Activated CD8-positive, alpha-beta memory T cell treated with anti-CD3 and anti-CD28 coated beads, Interleukin-2, amount 50 U/mL, for 48 hours (primary cell): ENCODE measurements at regions not wholly inside any gene's neighbourhood (a gene's known extent, or its start where the extent isn't known, plus 50 kb on each side); places are given as distances from the start of the nearest gene placed in this dataset.

Source experiments
- DNase-seq: peaks from one replicate; pipeline ENCODE4 v3.0.0-alpha.2; 2020

DNA sequence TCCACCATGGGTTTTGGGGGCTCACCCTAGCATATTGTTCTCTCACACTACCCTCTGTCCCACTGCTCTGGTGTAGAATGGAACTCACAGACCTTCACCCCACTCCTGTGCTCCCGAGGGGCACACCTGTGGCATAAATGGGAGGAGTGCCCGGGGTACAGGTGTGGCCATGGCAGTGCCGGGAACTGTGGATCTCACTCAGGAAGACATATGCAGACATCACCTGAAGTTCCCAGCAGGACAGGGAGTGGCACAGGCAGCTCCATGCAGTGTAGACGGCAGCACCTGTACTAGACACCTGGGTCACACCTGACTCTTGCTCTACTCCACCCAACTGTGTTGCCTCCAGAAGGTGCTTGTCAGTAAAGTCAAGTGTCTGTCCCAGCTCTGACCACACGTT lies 57.6 kb upstream of the MRPS22 start:
- no peak for DNase-seq

DNA sequence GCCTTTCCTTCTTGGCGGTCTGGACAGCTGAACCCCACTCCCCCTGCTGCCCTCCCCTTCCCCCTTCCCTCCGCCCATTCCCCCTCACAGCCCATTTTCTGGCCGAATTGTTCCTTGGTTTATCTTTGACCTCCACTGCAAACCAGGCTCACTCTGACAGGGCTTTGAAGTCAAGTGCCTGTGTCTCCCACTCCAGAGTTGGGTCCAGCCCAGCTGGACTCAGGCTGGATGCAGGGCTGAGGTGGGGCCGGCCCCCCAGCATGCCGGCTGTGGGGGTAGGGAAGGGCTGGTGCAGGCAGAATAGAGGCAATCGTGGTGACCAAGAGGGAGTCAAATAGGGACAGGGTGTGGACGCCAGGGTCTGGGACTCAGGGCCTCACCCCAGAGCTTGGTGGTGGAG lies 57.0 kb upstream of the MRPS22 start:
- no peak for DNase-seq

DNA sequence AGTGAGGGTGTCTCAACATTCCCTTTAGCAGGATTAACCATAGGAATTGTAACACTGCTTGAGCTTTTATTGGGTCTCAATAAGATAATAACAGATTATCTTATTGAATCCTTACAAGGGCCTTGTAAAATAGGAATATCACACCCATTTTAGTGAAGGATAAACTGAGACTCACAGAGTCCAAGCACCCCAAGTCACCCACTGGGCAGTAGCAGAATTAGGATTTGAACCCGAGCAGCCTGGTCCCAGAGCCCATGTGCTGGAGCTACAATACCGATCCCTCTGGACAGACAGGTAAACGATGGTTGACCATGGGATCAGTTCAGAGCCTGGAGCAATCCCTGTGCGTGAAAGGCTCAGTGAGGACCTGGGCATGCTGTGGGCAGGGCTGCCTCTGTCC lies 56.3 kb upstream of the MRPS22 start:
- DNase-seq = no peak

DNA sequence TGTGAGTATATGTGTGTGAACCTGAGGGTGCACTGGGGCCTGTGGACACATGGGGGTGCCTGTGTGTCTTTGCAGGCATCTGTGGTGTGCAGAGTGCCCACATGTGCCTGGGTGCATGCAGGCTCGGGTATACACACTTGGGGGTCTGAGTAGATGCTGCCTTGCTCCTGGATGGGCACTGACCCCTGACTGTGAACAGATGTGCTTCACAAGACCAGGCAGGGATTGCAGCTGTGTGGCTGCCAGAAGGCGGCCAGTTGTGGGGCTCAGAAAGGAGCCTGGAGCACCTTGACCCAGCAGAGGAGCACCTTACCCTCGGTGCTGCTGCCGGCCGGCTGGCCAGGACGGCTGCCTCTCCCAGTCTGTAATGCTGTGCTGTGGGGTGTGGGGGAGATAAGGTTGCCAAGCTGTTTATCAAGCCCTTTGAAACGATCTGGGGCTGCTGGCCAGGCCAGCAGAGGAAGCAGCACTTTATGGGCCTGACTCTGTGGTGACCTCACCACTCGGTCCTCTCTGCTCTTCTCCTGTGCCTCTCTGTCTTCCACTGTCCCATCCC lies 55.5 kb upstream of the MRPS22 start:
- no peak for DNase-seq

DNA sequence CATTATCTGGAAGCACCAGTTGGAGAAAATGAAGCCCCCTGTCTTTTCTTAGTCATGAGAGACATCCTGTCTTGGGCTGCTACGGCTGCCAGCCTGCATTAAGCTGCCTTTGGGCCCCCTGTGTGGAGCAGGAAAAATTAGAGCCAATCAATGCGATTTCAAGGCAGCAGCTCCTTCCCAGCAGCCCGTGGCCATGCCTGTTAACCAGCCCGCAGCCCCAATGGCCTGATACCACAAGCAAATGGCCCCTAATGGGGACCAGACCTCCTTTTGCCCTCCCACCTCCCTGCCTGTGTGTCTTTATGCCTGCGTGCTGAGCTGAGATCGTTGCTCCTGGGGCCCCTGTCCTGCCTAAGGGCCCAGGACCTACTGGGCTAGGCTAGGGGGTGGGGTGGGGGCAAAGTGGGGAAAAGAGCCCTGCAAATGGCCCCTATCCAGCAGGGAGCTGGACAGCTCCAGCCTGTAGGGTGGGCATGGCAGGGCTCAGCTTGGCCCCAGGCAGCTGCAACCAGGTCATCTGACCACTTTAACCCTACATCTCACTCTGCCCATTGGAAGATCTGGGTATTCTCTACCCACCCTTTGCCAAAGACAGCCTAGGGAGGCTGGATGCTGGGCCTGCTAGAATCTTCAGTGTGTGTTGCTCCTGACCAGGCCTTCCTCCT lies 53.8 kb upstream of the MRPS22 start:
- DNase-seq = no peak

DNA sequence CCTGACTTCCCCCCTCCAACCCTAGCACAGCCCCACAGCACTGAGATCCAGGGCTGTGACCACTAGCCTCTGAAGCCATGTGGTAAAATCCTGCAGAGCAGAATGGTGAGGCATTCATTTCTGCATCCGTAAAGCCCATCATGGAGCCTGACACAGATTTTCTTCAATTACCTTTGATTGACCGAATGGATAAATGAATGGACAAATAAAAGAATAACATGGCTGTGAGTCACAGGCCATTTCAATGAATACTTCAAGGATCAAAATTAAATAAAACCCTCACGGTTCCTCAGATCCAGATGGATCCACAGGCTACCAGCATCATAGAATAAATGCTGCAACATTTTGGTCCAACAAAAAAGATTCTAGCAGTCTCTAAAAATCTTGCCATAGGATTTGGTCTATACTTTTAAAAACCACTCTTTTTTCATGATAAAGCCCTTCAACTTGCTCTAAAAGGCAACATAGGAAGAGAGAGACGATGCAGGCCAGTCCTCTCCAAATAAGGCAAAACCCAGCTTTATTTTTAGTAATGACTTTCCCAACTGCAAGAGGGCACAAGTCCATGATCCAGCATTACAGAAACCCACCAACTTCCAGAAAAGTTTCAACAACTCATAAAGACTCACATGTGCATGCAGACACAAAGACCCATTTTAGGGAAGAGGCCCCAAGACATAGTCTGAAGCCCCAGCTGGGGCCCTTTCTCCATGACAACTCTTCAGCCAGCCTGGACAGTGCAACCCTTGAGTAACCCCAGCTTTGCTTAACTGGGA lies 52.4 kb upstream of the MRPS22 start:
- DNase-seq = no peak

DNA sequence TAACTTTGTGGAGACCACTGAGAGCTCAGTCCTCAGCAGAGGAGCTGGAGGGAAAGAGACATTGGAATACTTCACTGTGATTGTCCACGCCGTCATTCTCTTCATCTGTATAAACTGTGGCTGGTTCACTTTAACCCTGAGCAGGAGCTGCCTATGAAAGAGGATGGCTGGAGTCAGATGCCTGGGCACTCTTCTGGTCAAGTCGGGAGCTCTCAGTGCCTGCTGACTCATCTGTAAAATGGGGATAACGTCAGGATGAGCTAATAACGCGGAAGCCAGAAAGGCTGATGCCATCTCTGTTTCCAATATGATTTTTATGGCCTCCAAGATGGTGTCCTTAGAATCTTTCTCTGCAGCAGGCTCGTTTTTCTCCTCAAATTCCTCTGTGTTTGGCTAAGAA lies 51.6 kb upstream of the MRPS22 start:
- no peak for DNase-seq

DNA sequence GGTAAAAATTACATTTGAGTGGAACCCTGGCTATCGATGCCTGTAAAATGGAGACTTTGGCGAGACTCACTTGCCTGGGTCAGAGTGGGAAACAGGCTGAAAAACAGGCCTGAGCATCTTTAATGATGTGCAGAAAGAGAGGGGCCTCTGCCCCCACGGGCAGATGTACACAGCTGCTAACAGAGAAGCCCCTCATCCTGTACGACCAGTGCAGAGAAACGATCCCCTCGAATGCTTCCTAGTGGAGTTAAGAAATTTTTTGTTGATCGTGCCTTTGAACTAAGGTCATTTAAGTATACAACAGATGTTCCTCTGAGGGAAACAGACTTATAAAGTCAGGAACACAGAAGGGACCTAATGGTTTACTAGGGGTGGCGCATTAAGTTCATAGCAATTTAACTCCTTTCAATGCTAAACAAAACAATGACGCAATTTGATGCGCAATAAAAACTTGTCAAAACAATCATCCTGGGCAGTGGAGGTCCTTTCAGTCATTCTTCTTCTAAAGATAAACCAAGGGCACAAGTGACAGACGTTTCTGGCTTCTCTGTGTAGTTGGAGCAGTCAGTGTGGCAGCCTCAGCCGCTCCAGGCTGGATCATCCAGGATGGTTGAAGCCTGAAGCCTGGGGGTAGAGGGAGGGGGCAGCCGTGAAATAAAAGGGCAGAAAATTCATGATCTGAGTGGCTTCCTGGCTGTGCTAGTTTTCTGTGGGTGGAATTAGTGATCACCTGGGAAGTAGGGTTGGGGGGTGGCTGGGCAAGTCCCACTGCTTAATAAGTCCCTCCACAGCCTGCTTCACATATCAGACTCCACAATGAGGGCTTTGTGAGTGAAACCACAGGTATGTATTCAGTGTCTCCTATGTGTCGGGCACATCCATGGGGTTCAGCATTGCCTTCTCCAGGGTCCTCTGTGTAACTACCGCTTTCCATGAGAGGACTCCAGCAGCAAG lies 50.8 kb upstream of the MRPS22 start:
- DNase-seq = no peak

DNA sequence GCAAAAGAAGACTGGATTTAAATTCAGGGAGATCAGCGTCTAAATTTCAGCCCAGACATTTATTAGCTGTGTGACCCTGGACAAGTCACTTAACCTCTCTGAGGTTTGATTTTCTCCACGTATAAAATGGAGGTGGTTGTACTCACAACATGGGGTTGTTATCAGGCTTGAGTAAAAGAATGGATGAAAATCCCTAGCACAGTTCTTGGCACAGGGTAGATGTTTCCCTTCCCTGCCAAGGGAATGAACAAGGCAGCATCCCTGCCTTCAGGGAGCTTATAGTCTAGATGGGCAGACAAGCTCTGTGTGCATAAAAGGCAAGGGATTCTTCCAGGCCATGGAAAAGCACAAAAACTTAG lies 50.2 kb upstream of the MRPS22 start:
- no peak for DNase-seq
